GM03348 (cell line): ENCODE measurements at regions not wholly inside any gene's neighbourhood (a gene's known extent, or its start where the extent isn't known, plus 50 kb on each side); places are given as distances from the start of the nearest gene placed in this dataset.
"Not testable (repeated sequence)": the region's sequence is repeated elsewhere in the genome, so short reads cannot be mapped to it uniquely, and the experiment has no call there.

Source experiments
- DNase-seq: peaks from one replicate; pipeline ENCODE4 v3.0.0; 2012; ENCODE audit warnings: low spot score

GRCh38 chr2:187684174-187684573, 129.9 kb upstream of the TFPI start:
- no peak for DNase-seq

DNA sequence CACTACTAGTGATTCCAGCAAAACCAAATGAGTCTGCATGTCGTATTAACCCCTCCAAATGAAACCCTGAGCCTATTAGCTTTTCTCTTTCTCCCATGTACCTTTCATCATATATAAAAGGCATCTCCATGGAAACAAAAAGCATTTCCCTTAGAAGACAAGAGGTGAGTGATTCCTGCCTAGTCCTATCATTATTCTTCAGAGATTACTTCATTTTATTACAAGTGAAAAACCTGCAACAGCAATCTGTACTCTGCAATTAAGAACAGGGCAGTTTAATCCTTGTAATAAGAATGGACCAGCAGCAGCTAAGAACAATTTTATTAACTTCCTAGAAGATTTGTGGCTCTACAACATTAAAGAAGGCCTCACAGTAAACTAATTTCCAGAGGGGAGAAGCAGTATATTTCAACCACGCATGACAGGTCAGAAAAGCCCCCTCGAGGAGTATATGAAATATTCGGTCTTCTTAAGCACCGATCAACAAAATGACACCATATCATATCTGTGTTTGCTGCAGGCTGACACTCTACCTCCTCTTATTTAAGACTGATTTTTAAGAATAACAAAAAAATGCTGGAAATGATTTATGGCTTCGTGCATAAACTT, 132.3 kb upstream of the TFPI start:
- DNase-seq, result no peak

DNA sequence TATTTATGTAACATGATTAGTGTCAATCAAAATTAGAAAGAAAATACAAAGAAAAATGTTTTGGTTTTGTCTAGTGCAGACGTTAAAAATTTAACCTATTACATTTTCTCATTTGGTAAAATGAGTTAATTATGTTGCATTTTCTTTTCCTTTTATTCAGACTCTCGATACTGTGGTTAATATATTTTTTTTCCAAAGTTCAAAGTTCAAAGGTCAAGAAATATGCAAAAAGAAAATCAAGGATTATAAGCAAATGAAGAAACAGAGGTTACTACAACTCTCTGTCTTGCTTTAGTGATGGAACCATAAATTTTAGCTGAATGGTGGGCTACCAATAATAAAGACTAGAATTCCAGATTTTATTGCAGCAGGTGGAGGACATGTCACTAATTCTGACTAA, 133.3 kb upstream of the TFPI start:
- no peak for DNase-seq

- DNase-seq, result peak; percentile 5
Measured at GRCh38 chr2:187689372-187689771, 135.1 kb upstream of the TFPI start.

- DNase-seq, result no peak
Measured at GRCh38 chr2:187693923-187694322, 139.7 kb upstream of the TFPI start.

DNA sequence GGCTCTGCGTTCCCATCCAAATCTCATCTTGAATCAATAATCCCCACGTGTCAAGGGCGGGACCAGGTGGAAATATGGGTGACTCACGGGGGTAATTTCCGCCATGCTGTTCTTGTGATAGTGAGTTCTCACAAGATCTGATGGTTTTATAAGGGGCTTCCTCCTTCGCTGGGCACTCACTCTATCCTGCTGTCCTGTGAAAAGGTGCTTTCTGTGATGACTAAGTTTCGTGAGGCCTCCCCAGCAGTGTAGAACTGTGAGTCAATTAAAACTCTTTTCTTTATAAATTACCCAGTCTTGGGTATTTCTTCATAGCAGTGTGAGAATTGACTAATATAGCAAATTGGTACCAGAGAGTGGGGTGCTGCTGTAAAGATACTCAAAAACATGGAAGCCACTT, 142.4 kb upstream of the TFPI start:
- DNase-seq, result not testable (repeated sequence)

DNA sequence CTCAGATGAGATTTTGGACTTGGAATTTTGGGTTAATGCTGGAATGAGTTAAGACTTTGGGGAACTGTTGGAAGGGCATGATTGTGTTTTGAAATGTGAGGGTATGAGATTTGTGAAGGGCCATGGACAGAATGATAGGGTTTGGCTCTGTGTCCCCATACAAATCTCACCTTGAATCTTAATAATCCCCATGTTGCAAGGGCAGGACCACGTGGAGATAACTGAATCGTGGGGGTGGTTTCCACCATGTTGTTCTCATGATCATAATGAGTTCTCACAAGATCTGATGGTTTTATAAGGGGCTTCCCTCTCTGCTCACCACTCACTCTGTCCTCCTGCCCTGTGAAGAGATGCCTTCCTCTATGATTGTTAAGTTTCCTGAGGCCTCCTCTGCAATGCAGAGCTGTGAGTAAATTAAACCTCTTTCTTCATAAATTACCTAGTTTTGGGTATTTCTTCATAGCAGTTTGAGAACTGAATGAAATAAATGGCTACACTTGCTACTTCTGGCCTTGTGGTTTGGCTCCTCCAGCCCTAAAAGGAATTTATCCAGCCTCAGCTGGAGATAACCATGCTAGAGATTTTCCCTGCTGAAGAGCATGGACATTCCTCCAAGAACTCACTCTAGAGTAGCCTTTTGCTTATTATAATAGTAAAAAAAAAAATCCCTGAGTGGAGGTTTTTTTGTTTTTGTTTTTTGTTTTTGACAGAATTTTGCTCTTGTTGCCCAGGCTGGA, 144.3 kb upstream of the TFPI start:
- DNase-seq, result peak; percentile 15

DNA sequence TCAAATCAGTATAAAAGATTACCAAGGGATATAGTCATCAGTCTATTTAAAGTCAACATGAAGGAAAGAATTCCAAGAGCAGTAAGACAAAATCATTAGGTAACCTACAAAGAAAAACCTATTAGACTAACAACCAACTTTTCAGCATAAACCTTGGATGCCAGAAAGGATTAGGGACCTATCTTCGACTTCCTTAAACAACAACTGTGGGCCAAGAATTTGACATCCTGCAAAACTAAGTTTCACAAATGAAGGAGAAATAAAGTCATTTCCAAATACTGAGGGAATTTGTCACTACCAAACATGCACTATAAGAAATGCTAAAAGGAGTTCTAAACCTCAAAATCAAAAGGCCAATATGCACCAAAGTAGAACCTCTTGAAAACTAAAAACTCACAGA, 147.9 kb upstream of the TFPI start:
- no peak for DNase-seq

- DNase-seq, result no peak
Measured at GRCh38 chr2:187708272-187708671, 154.0 kb upstream of the TFPI start.

DNA sequence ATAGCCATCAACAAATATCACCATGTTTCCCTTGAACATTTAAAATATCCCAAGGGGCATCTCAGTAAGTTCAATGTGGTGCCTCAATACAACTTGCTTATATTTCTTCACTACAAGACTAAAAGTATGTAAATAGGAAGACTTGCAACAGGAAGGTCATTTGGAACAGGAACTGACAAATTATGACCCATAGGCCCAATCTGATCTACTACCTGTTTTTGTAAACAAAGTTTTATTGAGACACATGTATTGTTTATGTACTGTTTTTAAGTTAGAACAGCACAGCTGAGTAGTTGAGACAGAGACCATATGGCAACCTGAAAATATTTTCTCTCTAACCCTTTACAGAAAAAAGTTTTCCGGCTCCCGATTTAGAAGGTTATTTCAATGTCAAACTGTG, 154.8 kb upstream of the TFPI start:
- no peak for DNase-seq

DNA sequence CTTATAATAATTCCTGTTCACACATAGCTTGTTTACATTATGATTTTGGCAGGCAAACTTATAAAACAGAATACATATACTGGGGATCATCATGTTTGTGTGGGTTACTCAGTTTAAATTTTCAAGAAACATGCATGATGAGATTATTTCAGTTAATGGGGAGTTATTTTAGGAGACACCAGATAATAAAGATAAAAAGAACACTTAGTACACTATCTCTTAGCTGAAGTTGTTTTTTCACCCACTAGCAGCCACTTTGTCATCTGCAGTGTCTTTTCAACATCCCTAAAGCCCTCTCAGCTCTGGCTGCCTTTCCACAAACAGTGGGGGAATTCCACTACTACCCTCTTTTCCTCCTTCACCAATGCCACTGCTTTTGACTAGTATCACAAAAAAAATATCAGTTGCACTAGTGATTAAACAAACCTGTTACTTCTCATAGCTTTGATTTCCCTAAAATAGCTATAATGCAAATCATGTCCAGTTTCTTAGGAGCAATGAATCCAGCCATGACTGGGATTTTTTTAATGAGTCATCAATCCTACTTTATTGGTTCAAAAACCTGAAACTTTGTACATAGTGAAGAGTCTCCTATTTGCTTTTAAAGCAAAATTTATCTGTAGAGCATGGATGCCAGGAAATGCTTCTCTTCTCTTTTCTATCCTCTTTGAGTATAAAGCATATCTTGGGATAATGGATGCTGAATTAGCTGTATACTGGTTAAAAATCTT, 156.7 kb upstream of the TFPI start:
- DNase-seq, result no peak

- DNase-seq, result no peak
Measured at GRCh38 chr2:187715590-187715989, 161.4 kb upstream of the TFPI start.

DNA sequence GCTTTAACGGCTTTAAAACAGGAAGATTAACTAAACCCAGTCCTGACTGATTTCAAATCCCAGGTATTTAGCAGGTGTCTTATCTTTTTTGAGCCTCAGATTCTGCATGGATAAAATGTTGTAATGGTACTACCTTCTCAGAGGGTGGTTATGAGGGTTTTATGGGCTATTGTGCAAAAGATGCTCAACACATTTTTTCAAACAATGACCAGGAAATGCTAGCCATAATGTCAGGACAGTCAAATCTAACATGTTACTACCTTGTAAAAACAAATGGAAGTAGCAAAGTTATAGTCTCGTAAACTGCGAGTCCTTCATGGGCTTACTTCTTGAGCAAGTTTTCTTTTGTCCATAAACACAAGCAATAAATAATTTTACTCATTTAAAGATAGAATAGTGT, 162.1 kb upstream of the TFPI start:
- no peak for DNase-seq

GRCh38 chr2:187718092-187718491, 163.9 kb upstream of the TFPI start:
- DNase-seq, result no peak

DNA sequence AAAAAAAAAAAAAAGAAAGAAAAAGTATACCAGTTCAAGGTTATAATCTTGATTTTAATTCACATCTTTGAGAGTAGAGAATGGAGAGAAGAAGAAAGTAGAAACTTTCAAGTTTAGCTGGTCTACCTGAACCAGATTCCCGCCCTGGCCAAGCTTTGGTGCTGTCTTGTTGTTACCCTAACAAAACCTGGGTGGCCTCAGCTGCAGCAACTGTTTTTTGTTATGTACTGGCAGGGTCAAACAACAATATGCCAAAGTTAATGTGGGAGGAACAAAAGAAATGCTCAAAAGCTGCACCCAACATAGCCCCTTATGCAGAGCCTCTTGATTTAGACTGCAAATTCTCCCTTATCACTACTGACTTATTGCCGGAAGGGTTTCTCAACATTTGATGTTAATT, 165.3 kb upstream of the TFPI start:
- no peak for DNase-seq

GRCh38 chr2:187748958-187749357, 194.7 kb upstream of the TFPI start:
- DNase-seq, result no peak

GRCh38 chr2:187749804-187750431, 195.7 kb upstream of the TFPI start:
- DNase-seq, result no peak

- no peak for DNase-seq
Measured at GRCh38 chr2:187768995-187769394, 214.8 kb upstream of the TFPI start.

- no peak for DNase-seq
Measured at GRCh38 chr2:187769437-187769836, 215.2 kb upstream of the TFPI start.

- peak; percentile 9 for DNase-seq
Measured at GRCh38 chr2:187774551-187775071, 220.4 kb upstream of the TFPI start.

GRCh38 chr2:187775196-187775595, 221.0 kb upstream of the TFPI start:
- no peak for DNase-seq

- DNase-seq, result no peak
Measured at GRCh38 chr2:187775651-187776050, 221.4 kb upstream of the TFPI start.

- no peak for DNase-seq
Measured at GRCh38 chr2:187782301-187782700, 228.1 kb upstream of the TFPI start.
